Left forelimb (tissue), 1 donor: ENCODE measurements at regions not wholly inside any gene's neighbourhood (a gene's known extent, or its start where the extent isn't known, plus 50 kb on each side); places are given as distances from the start of the nearest gene placed in this dataset.

Source experiments
- DNase-seq: peaks from one replicate; pipeline ENCODE4 v3.0.0-alpha.2; 2018; ENCODE audit warnings: low spot score

DNA sequence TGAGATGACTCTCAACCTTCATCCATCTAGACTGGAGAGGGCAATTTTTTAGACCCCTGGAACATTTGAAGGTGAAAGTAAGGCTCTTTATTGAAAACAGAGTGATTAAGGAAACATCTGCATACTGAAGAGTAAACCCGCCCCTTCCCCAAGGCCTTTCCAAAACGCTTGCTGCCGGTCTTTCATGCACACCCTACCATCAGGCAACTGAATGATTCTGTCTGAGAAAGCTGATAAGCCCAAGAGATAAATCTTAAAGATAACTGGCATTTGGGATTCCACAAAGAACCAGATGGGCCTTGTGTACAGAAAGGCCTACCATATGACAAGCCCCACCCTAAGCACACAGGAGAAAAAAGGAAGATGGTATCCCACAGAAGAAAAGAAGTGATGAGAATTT, 54.4 kb upstream of the PIK3R1 start:
- DNase-seq, result no peak

DNA sequence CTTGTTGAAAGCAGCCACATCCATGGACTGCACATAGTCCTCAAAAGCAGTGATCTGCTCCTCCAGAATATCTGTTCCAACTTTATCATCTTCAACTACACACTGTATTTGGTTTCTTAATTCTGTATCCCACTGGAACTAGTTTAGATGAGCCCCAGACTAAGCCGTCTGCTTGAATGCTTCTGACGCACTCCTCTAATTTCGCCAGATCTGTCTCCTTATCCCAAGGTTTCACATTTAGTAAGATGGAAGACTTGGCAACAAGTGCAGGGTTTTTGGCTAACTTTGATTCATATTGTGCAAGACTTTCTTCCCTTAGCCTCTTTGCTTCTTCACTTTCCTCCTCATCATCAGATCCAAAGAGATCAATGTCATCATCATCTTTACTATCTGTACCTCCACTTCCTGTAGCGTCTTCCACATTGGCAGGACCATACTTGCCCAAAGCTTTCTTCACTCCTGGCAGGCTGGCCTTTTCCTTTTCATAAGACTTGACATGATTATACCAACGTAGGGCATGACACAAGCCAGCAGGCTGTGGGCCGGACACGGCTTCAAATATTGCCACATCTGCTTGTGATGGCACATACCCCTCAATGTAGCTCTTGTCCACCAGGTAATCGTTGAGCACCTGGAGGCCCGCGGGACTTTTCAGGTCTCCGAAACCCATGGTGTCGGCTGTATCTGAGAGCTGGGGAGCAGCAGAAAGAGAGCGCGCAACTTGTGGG, 56.2 kb upstream of the PIK3R1 start:
- DNase-seq, result no peak

DNA sequence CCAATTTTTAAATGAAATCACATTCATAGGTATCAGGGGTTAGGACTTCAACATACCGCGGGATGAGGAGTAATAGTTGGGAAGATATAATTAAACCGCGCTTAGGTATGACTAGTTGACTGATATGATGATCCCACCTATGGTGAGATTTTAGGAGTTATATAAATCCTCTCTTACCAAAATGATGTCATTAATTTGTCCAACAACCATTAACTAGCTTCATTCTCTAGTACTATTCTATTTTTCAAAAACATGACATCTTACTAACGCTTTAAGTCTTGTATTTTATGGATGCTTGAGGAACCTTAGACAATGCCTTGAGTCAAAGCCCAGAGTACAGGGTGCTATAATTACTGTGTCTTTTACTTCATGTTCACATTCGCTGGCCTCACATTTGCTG, 59.6 kb upstream of the PIK3R1 start:
- DNase-seq, result no peak

GRCh38 chr5:68154119-68154857, 61.3 kb upstream of the PIK3R1 start:
- no peak for DNase-seq

DNA sequence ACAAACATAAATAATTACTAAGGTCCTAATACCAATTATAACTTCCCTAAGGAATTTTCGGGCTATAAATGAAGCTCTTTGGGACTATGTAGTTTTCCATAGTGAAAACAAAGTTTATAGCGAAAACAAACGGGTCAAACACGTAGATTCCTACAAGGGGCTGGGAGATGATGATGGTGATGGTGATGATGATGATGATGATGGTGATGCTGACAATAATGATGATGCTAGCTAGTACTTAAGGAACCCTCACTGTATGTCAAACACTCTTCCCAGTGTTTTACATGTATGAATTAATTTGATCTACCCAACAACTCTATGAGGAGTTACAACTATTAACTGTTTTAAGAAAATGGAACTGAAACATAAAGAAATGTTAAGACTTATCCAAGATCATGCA, 63.7 kb upstream of the PIK3R1 start:
- DNase-seq, result no peak

DNA sequence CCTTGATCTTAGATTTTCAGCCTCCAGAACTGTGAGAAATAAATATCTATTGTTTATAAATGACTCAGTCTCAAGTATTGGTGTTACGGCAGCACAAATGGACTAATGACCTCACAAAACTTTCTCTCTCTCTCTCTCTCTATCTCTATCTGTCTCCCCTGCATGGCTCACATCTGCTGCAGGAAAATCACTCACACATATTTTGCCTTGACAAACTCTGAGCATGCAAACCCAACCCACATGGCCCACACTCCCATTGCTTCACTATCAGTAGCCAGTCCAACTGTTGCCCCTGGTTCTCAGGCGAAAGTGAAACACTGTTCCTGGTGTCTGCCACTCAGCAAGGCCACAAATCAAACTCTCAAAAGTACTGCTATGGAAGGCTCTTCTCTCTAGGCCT, 66.4 kb upstream of the PIK3R1 start:
- DNase-seq, result no peak

DNA sequence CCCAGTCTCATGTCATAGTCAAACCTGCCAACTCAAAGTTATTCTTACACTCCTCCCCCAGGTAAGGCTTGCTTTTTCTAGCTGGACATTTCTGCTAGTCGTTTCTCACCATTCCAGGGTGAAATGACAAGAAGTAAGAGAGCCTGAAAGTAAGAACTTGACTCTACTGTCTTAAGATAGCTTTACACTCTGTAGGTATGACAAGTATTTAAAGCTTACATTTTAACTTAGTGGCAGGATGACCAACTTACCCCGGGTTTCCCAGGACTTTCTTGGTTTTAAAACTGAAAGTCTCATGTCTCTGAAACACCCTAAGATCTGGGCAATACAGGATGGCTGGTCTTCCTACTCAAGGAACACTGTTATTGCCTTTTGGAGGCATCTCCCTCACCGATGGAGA, 67.5 kb upstream of the PIK3R1 start:
- no peak for DNase-seq

- DNase-seq, result no peak
Measured at GRCh38 chr5:68147659-68148058, 67.9 kb upstream of the PIK3R1 start.

- no peak for DNase-seq
Measured at GRCh38 chr5:68141494-68141893, 74.1 kb upstream of the PIK3R1 start.

GRCh38 chr5:68140763-68141162, 74.8 kb upstream of the PIK3R1 start:
- DNase-seq, result no peak

DNA sequence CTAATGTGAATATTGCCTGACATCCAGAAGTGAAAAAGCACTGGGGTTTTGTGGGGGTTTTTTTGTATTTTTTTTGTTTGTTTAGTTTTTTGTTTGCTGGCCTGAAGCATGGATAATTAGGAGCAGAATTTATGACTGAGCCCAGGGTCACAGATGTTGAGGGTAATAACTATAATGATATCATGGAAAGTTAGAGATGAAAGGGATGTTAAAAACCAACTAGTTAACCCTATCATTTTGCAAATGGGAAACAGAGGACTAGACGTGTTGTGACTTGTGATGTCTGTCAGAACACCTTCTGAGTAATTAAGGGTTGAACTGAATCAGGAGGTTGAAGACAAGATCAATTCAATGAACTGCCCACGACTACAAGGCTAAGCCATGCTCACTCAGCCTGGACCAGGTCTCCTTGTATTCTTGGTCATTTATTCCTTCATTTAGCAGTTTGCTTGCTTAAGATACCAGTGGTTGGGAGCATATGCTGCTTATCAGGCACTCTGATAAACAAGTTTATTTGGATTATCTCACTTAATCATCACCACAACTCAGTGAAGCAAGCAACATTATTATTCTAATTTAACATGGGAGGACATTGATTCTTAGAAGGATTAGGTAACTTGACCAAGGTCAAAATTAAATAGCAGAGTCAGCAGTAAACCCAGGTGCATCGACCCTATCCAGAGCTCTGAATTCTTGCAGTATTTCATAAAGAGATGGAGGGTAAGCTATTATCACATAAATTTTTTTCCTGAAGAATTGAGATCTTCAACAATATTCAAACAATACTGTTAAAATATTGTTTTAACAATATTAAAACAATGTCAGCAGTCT, 75.7 kb upstream of the PIK3R1 start:
- DNase-seq, result no peak

DNA sequence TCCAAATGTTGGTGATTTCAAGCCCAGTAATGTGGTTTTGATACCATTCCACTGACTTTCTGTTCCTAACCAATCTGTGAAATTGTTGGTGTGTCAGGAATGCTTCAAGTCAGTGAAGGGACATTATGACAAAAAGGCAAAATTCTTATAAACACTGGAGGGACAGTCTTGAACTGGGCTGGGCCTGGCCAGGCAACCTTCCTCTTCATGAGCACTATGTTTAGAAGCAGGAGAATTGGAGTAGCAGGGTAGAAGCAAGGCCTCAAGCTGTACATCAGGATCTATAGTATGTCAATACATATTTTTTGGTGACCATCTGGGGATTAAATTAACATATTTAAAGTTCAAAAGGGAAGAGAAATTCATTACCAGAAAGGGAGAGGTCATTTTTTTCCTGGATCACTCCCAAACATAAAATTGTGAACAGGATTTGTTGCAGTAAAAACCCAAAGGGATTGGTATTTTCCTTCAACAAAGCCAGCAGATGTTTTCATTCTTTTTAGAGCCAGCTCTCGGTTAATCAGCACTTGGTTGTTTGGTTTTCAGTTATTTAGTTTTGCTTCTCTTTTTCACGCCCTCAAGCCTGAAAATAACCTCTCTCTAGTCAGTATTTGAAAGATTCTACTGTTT, 77.9 kb upstream of the PIK3R1 start:
- no peak for DNase-seq

GRCh38 chr5:68134669-68135313, 80.8 kb upstream of the PIK3R1 start:
- DNase-seq, result no peak

- no peak for DNase-seq
Measured at GRCh38 chr5:68134033-68134668, 81.4 kb upstream of the PIK3R1 start.

- no peak for DNase-seq
Measured at GRCh38 chr5:68130253-68130652, 85.3 kb upstream of the PIK3R1 start.

GRCh38 chr5:68129364-68129763, 86.2 kb upstream of the PIK3R1 start:
- DNase-seq, result no peak

DNA sequence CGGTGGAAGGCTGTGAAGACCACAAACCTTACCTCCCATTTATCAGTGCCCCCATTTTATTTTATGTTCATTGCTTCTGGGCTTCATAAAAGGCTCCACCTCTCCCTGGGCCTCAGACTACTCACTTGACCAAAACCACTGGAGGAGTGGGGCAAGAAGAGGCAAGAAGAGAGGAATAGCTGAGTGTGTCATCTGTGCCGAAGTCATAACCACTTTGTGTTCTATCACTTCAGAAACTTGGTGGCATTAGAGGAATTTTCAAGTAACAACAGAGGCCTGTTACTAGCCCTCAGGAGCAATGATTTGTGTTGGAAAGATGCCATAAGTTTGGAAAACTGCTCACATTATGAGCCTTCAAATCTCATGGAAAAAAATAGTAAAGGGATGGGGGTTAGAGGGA, 88.7 kb upstream of the PIK3R1 start:
- no peak for DNase-seq

DNA sequence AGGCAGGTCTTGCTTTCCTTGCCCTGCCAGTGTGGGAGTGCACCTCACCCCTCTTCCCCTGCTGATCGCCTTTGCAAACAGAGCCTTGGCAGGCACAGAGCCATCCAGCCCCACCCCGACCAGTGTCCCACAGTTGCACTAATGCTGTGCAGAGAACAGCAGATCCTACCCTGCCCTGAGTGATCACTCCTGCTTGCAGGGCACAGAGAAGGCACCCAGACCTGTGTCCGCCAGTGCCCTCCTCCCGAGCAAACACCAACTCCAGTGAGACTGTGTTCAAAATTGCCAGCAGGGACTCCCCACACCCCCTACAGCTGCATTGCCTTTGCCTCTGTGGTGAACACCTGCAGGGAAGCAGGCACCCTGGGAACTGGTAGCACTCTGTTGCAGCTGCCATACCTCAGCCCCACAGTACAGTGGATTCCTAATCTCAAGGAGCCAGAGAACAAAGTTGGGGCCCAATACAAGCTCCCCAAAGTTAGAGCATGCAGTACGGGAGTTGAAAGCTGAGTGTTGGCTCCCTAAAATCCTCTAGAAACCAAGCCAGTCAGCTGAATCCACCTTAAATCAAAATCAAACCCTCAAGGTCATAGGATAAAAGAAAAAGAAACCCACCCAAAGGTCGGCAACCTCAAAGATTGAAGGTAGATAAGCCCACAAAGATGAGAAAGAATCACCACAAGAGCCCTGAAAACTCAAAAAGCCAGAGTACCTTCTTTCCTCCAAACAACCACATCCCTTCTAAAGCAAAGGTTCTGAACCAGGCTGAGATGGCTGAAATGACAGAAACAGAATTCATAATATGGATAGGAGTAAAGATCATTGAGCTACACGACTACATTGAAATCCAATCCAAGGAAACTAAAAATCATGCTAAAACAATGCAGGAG, 92.9 kb upstream of the PIK3R1 start:
- no peak for DNase-seq

- no peak for DNase-seq
Measured at GRCh38 chr5:68116868-68117411, 98.6 kb upstream of the PIK3R1 start.

- DNase-seq, result no peak
Measured at GRCh38 chr5:68116408-68116807, 99.1 kb upstream of the PIK3R1 start.
